GM12878 (cell line): ENCODE measurements at regions not wholly inside any gene's neighbourhood (a gene's known extent, or its start where the extent isn't known, plus 50 kb on each side); places are given as distances from the start of the nearest gene placed in this dataset.

Experiments used
- ATAC-seq: fragments of 200-7000 bp; cut with Tn5 transposase; 3 replicates; pipeline ENCODE4 v1.9.1; 2020; ENCODE audit warnings: mild to moderate bottlenecking, moderate library complexity
- BruUV-seq: library from RNA; stranded (reverse); fragments of 400-500 nt; replicated peaks from 2 replicates; lab custom pipeline; 2021; lab: Mats Ljungman, UMichigan
- CTCF ChIA-PET: fragments of 300-600 bp; sonication (Branson Sonifier 250); formaldehyde crosslinking; extraction: SDS; loops from one replicate; lab custom pipeline; 2021; ENCODE audit warnings: inconsistent platforms; lab: Yijun Ruan, JAX
- POLR2A ChIA-PET: fragments of 350-600 bp; formaldehyde crosslinking; extraction: SDS; loops from one replicate; lab custom pipeline; 2021; ENCODE audit warnings: inconsistent platforms; lab: Charles Lee
- RAD21 ChIA-PET: fragments of 300-600 bp; sonication (Branson Sonifier 250); formaldehyde crosslinking; loops from one replicate; lab custom pipeline; 2023; ENCODE audit warnings: antibody characterized with exemption; ENCODE audit not compliant: unreplicated experiment; lab: Charles Lee
- SMC1A ChIA-PET: fragments of 300-600 bp; sonication (Branson Sonifier 250); formaldehyde crosslinking; loops from one replicate; lab custom pipeline; 2023; ENCODE audit not compliant: unreplicated experiment, uncharacterized antibody; lab: Charles Lee
- DNase-seq: peaks from one replicate; pipeline ENCODE4 v3.0.0-alpha.2; 2011; ENCODE audit warnings: low read depth, low spot score
- FAIRE-seq: peaks from 3 replicates; lab custom pipeline; 2011; peaks lifted over from hg19 to GRCh38; lab: Jason Lieb, UNC
- H2AFZ ChIP-seq: 2 replicates; pipeline ENCODE4 v1.6.0; 2011; ENCODE audit warnings: low read depth, low read length, control low read depth; ENCODE audit not compliant: control insufficient read depth
- H3K27ac ChIP-seq: 2 replicates; pipeline ENCODE4 v1.5.1; 2011; ENCODE audit warnings: control low read depth; ENCODE audit not compliant: control insufficient read depth, insufficient read depth
- H3K27me3 ChIP-seq, 2 experiments: replicated peaks in 1 of 2; 2 replicates each; pipeline versions ENCODE4 v1.6.0 to v1.6.1; 2011; ENCODE audit warnings: low read length in 1 of 2; ENCODE audit not compliant: control insufficient read depth in 2 of 2, insufficient read depth in 2 of 2
- H3K36me3 ChIP-seq, 2 experiments: 2 replicates each; pipeline ENCODE4 v1.5.1; 2011; ENCODE audit warnings: low read length in 1 of 2; ENCODE audit not compliant: control insufficient read depth in 2 of 2, insufficient read depth in 2 of 2
- H3K4me1 ChIP-seq: 2 replicates; pipeline ENCODE4 v1.6.1; 2011; ENCODE audit warnings: mild to moderate bottlenecking, low read length, moderate library complexity, mixed read lengths; ENCODE audit not compliant: control insufficient read depth, insufficient read depth
- H3K4me2 ChIP-seq: 2 replicates; pipeline ENCODE4 v1.6.0; 2011; ENCODE audit warnings: control low read depth; ENCODE audit not compliant: control insufficient read depth, insufficient read depth
- H3K4me3 ChIP-seq: fragments of 200-600 bp; sonication (generic); 2 replicates; pipeline ENCODE4 v1.5.1; 2016
- H3K79me2 ChIP-seq: 2 replicates; pipeline ENCODE4 v1.6.0; 2011; ENCODE audit warnings: low read length; ENCODE audit not compliant: control insufficient read depth, insufficient read depth
- H3K9ac ChIP-seq: 2 replicates; pipeline ENCODE4 v1.8.0; 2011; ENCODE audit warnings: low read length, control low read depth, mixed read lengths; ENCODE audit not compliant: control insufficient read depth, insufficient read depth
- H3K9me3 ChIP-seq: replicated peaks from 3 replicates; pipeline ENCODE4 v1.5.1; 2011; ENCODE audit warnings: mild to moderate bottlenecking, low read length; ENCODE audit not compliant: control insufficient read depth, insufficient read depth
- H4K20me1 ChIP-seq: 2 replicates; pipeline ENCODE4 v1.6.0; 2011; ENCODE audit not compliant: control insufficient read depth, insufficient read depth
- CBX3 ChIP-seq: fragments of 200-600 bp; sonication (generic); IDR thresholded peaks from 2 replicates; pipeline ENCODE4 v1.6.1; 2016; ENCODE audit warnings: low read depth, borderline replicate concordance
- IRF3 ChIP-seq: fragments of 450-650 bp; IDR thresholded peaks from 2 replicates; pipeline ENCODE4 v1.6.1; 2014; ENCODE audit warnings: mild to moderate bottlenecking
- IRF5 ChIP-seq: fragments of 450-650 bp; IDR thresholded peaks from 2 replicates; pipeline ENCODE4 v1.6.1; 2017; ENCODE audit warnings: borderline replicate concordance
- RBBP5 ChIP-seq: fragments of 200-600 bp; sonication (generic); conservative IDR thresholded peaks from 2 replicates; pipeline ENCODE4 v1.6.1; 2016
- SREBF2 ChIP-seq: IDR thresholded peaks from 2 replicates; pipeline ENCODE4 v1.6.1; 2012; ENCODE audit warnings: mild to moderate bottlenecking, low read length
- ZNF24 ChIP-seq: fragments of 450-650 bp; IDR thresholded peaks from 2 replicates; pipeline ENCODE4 v1.6.1; 2017; ENCODE audit warnings: antibody characterized with exemption, mild to moderate bottlenecking
- ZNF592 ChIP-seq: fragments of 450-650 bp; IDR thresholded peaks from 2 replicates; pipeline ENCODE4 v1.6.1; 2017; ENCODE audit warnings: mild to moderate bottlenecking, moderate library complexity
- ZZZ3 ChIP-seq: IDR thresholded peaks from 2 replicates; pipeline ENCODE4 v1.6.1; 2011; ENCODE audit warnings: low read depth; ENCODE audit not compliant: control insufficient read depth, insufficient read length
- WGBS: methylation state at CpG from one replicate; pipeline ENCODE4 v1.1.6; 2016; ENCODE audit warnings: low lambda C conversion rate; ENCODE audit not compliant: insufficient replicate concordance, insufficient coverage; ENCODE audit errors: missing lambda C conversion rate; 5-methylcytosine and 5-hydroxymethylcytosine counted together
- in situ Hi-C: fragments of 300-500 bp; cut with MboI; formaldehyde crosslinking; loops from 9 replicates; pipeline ENCODE4 v1.14.3; 2018; ENCODE audit warnings: mixed read lengths
- intact Hi-C: fragments of 100-400 bp; cut with micrococcal nuclease; formaldehyde crosslinking; loops from one replicate; pipeline ENCODE4 v1.14.2; 2022; ENCODE audit not compliant: unreplicated experiment

- H3K79me2 ChIP-seq: no peaks in the 10 kb centered on the region
- no peak overlapping the region for H2AFZ ChIP-seq
- H4K20me1 ChIP-seq: no peaks in the 10 kb centered on the region
- no peak overlapping the region for H3K27ac ChIP-seq
- RAD21 ChIA-PET: interaction anchor here (1.1 to 23.9 kb wide), 4 partner anchors 35 to 85 kb away, joined by 3 to 322 read pairs (median 6); partner anchors contain the start of gene RASGRP1
- in situ Hi-C loops (no loop called here), intact Hi-C loops (no loop called here)
- TF ChIP-seq IRF5: no peak
- TF ChIP-seq SREBF2: no peak
- no peak overlapping the region for H3K4me3 ChIP-seq
- POLR2A ChIA-PET: no interaction called here
- H3K4me1 ChIP-seq: no peaks in the 10 kb centered on the region
- WGBS: 96% methylated on average over 1 of the region's 1 CpG
- SMC1A ChIA-PET: interaction anchor here (0.8 to 42.6 kb wide), 10 partner anchors 4 to 72 kb away, joined by 3 to 1803 read pairs (median 4); no protein-coding TSS in a partner anchor
- H3K4me2 ChIP-seq: no peak overlapping the region
- no peaks in the 10 kb centered on the region for H3K27me3 ChIP-seq
- BruUV-seq: no TSS peak
- CTCF ChIA-PET: interaction anchor here (0.9 to 1.8 kb wide), 5 partner anchors 10 to 74 kb away, joined by 4 to 7 read pairs (median 4); no protein-coding TSS in a partner anchor
- FAIRE-seq: no peak
- no peak for DNase-seq
- H3K9ac ChIP-seq: no peak overlapping the region
- peak; percentile 47 for ATAC-seq
- no peaks in the 10 kb centered on the region for H3K36me3 ChIP-seq
- H3K9me3 ChIP-seq: no peaks in the 10 kb centered on the region
Observed at GRCh38 chr15:38614621-38615020, 50.0 kb upstream of the RASGRP1 start.

- RAD21 ChIA-PET: interaction anchor here (0.7 to 27.0 kb wide), 11 partner anchors 12 to 364 kb away, joined by 3 to 737 read pairs (median 4); partner anchors contain the start of gene RASGRP1
- H4K20me1 ChIP-seq: no peaks in the 10 kb centered on the region
- intact Hi-C loops (no loop called here), in situ Hi-C loops (no loop called here)
- DNase-seq (no peak), ATAC-seq (no peak), FAIRE-seq (no peak)
- H3K27me3 ChIP-seq: no peaks in the 10 kb centered on the region
- no peak overlapping the region for H3K4me2 ChIP-seq
- no peaks in the 10 kb centered on the region for H3K79me2 ChIP-seq
- no peaks in the 10 kb centered on the region for H3K9me3 ChIP-seq
- CTCF ChIA-PET: interaction anchor here (0.6 to 4.9 kb wide), 14 partner anchors 9 to 157 kb away, joined by 3 to 16 read pairs (median 4); no protein-coding TSS in a partner anchor
- H3K36me3 ChIP-seq: no peaks in the 10 kb centered on the region
- WGBS: 57% methylated on average over 2 of the region's 2 CpGs
- SMC1A ChIA-PET: interaction anchor here (0.8 to 42.6 kb wide), 14 partner anchors 3 to 82 kb away, joined by 3 to 1803 read pairs (median 6); partner anchors contain the start of gene RASGRP1
- BruUV-seq: no TSS peak
- H3K9ac ChIP-seq: no peak overlapping the region
- no peak overlapping the region for H3K27ac ChIP-seq
- no peaks in the 10 kb centered on the region for H3K4me1 ChIP-seq
- POLR2A ChIA-PET: interaction anchor here (0.5 to 2.0 kb wide), 9 partner anchors 8 to 69 kb away, joined by 3 to 7 read pairs (median 4); no protein-coding TSS in a partner anchor
- H2AFZ ChIP-seq: no peak overlapping the region
- H3K4me3 ChIP-seq: no peak overlapping the region
- TF ChIP-seq ZNF24 (no peak), ZNF592 (no peak), ZZZ3 (no peak), CBX3 (no peak), IRF3 (no peak), RBBP5 (no peak)
Observed at GRCh38 chr15:38617831-38618230, 53.2 kb upstream of the RASGRP1 start.
